Limb (tissue), 2 donors: ENCODE measurements at regions not wholly inside any gene's neighbourhood (a gene's known extent, or its start where the extent isn't known, plus 50 kb on each side); places are given as distances from the start of the nearest gene placed in this dataset.

Experiments
- DNase-seq, 2 donors: peaks; one replicate each; pipeline ENCODE4 v3.0.0-alpha.2; 2016; ENCODE audit errors: extremely low spot score in 2 of 2

GRCh38 chr9:2568689-2569088, 52.9 kb upstream of the VLDLR start:
- DNase-seq: no peak

GRCh38 chr9:2570615-2571479, 50.7 kb upstream of the VLDLR start:
- DNase-seq: peak; percentile 36 to 51
